Activated naive CD4-positive, alpha-beta T cell treated with anti-CD3 and anti-CD28 coated beads, Interleukin-2, amount 10 ng/mL, durations not matched to agents 7 days and 5 days (primary cell): ENCODE measurements at regions not wholly inside any gene's neighbourhood (a gene's known extent, or its start where the extent isn't known, plus 50 kb on each side); places are given as distances from the start of the nearest gene placed in this dataset.
"Not testable (repeated sequence)": the region's sequence is repeated elsewhere in the genome, so short reads cannot be mapped to it uniquely, and the experiment has no call there.

Source experiments
- CTCF ChIA-PET: fragments of 350-600 bp; sonication (Branson Sonifier 250); formaldehyde crosslinking; loops from one replicate; lab custom pipeline; 2021; ENCODE audit warnings: antibody characterized with exemption; lab: Charles Lee
- DNase-seq: peaks from one replicate; pipeline ENCODE4 v3.0.0-alpha.2; 2020
- H3K27ac Mint-ChIP-seq: one replicate; pipeline ENCODE4 v1.8.0; 2021; ENCODE audit warnings: mild to moderate bottlenecking, moderate library complexity, mixed read lengths
- H3K27me3 Mint-ChIP-seq: one replicate; pipeline ENCODE4 v1.8.0; 2021; ENCODE audit warnings: mild to moderate bottlenecking, mixed read lengths
- H3K36me3 Mint-ChIP-seq: one replicate; pipeline ENCODE4 v1.8.0; 2021; ENCODE audit warnings: mixed read lengths
- H3K4me1 Mint-ChIP-seq: one replicate; pipeline ENCODE4 v1.8.0; 2021; ENCODE audit warnings: mixed read lengths
- H3K4me3 Mint-ChIP-seq: one replicate; pipeline ENCODE4 v1.8.0; 2021; ENCODE audit warnings: mild to moderate bottlenecking, moderate library complexity, mixed read lengths
- H3K9me3 Mint-ChIP-seq: one replicate; pipeline ENCODE4 v1.8.0; 2021; ENCODE audit warnings: mixed read lengths

- no peak for DNase-seq
- no peak overlapping the region for H3K27ac Mint-ChIP-seq
- H3K36me3 Mint-ChIP-seq: no peaks in the 10 kb centered on the region
- H3K4me1 Mint-ChIP-seq: peaks cover 12% of the 10 kb centered on the region
- H3K9me3 Mint-ChIP-seq: no peaks in the 10 kb centered on the region
- H3K27me3 Mint-ChIP-seq: peaks cover 19% of the 10 kb centered on the region
- H3K4me3 Mint-ChIP-seq: no peak overlapping the region
- CTCF ChIA-PET: interaction anchor here (1.5 kb wide), 1 partner anchor 35 kb away, joined by 3 read pairs; no protein-coding TSS in a partner anchor
These were observed 372.1 kb upstream of the NPVF start for GRCh38 chr7:25600262-25600920.

DNA sequence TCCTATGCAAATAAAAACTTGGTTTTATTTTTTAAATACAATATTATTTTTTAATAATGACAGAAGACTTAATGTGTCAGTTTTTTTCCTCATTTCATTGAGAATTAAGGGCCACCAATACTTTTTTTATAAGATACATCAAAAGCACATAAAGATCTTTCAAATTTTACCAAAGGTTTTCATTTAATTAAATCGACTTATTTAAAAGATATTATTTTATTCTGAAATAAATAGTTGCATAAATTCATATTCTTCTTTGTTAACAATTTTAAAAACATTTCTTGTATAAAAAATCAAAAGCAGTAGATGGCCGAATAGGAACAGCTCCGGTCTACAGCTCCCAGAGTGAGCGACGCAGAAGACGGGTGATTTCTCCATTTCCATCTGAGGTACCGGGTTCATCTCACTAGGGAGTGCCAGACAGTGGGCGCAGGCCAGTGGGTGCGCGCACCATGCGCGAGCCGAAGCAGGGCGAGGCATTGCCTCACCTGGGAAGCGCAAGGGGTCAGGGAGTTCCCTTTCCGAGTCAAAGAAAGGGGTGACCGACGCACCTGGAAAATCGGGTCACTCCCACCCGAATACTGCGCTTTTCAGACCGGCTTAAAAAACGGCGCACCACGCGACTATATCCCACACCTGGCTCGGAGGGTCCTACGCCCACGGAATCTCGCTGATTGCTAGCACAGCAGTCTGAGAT, 374.6 kb upstream of the NPVF start:
- Mint-ChIP-seq H3K27me3 (peaks cover 19% of the 10 kb centered on the region), H3K4me3 (peak overlapping the region; percentile 64)
- DNase-seq, H3K4me1 Mint-ChIP-seq, CTCF ChIA-PET, H3K9me3 Mint-ChIP-seq, H3K36me3 Mint-ChIP-seq, H3K27ac Mint-ChIP-seq: not testable (repeated sequence)

DNA sequence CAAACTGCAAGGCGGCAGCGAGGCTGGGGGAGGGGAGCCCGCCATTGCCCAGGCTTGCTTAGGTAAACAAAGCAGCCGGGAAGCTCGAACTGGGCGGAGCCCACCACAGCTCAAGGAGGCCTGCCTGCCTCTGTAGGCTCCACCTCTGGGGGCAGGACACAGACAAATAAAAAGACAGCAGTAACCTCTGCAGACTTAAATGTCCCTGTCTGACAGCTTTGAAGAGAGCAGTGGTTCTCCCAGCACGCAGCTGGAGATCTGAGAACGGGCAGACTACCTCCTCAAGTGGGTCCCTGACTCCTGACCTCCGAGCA, 375.1 kb upstream of the NPVF start:
- H3K9me3 Mint-ChIP-seq, DNase-seq, H3K4me1 Mint-ChIP-seq, H3K36me3 Mint-ChIP-seq, H3K27ac Mint-ChIP-seq, CTCF ChIA-PET: not testable (repeated sequence)
- Mint-ChIP-seq H3K27me3 (peaks cover 19% of the 10 kb centered on the region), H3K4me3 (peak overlapping the region; percentile 64)

DNA sequence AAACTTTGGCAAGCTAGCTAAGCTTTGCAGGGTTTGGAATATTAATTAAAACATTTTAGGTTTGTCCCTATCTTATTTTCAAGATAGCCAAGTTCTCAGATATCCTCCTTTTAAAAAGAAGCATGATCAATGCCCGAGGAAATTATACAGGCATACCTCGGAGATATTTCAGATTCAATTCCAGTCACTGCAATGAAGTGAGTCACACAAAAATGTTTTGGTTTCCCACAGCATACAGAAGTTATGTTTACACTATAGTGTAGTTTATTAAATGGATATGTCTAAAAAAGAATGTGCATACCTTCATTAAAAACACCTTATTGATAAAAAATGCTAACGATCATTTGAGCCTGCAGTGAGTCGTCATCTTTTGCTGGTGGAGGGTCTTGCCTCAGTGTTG, 382.9 kb upstream of the NPVF start:
- peaks cover 4% of the 10 kb centered on the region for H3K9me3 Mint-ChIP-seq
- no peaks in the 10 kb centered on the region for H3K27me3 Mint-ChIP-seq
- no peak overlapping the region for H3K27ac Mint-ChIP-seq
- CTCF ChIA-PET: no interaction called here
- no peak overlapping the region for H3K4me3 Mint-ChIP-seq
- DNase-seq: no peak
- H3K4me1 Mint-ChIP-seq: peaks cover 3% of the 10 kb centered on the region
- no peaks in the 10 kb centered on the region for H3K36me3 Mint-ChIP-seq

- Mint-ChIP-seq H3K4me3 (no peak overlapping the region), H3K27me3 (no peaks in the 10 kb centered on the region), H3K4me1 (peaks cover 3% of the 10 kb centered on the region), H3K9me3 (peaks cover 4% of the 10 kb centered on the region), H3K36me3 (no peaks in the 10 kb centered on the region), H3K27ac (no peak overlapping the region)
- no peak for DNase-seq
- CTCF ChIA-PET: interaction anchor here (0.8 kb wide), 1 partner anchor 48 kb away, joined by 3 read pairs; no protein-coding TSS in a partner anchor
These were observed 385.6 kb upstream of the NPVF start for GRCh38 chr7:25613912-25614311.

- Mint-ChIP-seq H3K36me3 (no peaks in the 10 kb centered on the region), H3K4me3 (no peak overlapping the region), H3K4me1 (peaks cover 4% of the 10 kb centered on the region), H3K27ac (no peak overlapping the region), H3K27me3 (no peaks in the 10 kb centered on the region), H3K9me3 (peaks cover 4% of the 10 kb centered on the region)
- CTCF ChIA-PET: interaction anchor here (0.8 kb wide), 1 partner anchor 49 kb away, joined by 3 read pairs; no protein-coding TSS in a partner anchor
- no peak for DNase-seq
These were observed 386.1 kb upstream of the NPVF start for GRCh38 chr7:25614415-25614814.

DNA sequence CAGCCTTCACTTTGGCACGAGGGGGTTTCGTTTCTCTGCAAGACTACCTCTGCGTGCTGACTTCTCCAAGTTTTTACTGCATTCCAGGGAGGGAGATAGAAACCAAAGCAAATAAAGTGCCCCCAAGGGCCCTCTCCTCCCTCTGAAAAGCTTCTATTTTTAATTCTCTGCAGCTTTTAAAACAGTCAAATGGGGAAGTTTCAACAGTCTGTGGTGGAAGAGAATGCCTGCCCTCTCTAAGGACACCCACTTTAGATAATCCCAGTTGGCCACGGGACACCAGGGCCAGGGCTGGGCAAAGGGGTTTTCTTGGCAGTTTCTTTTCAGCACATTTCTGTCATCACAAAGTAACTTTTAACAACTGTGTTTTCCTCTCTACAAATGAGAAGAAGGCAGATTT, 386.7 kb upstream of the NPVF start:
- Mint-ChIP-seq H3K9me3 (peaks cover 4% of the 10 kb centered on the region), H3K27ac (no peak overlapping the region), H3K27me3 (no peaks in the 10 kb centered on the region), H3K36me3 (no peaks in the 10 kb centered on the region), H3K4me3 (no peak overlapping the region), H3K4me1 (peaks cover 8% of the 10 kb centered on the region)
- DNase-seq: no peak
- CTCF ChIA-PET: no interaction called here

DNA sequence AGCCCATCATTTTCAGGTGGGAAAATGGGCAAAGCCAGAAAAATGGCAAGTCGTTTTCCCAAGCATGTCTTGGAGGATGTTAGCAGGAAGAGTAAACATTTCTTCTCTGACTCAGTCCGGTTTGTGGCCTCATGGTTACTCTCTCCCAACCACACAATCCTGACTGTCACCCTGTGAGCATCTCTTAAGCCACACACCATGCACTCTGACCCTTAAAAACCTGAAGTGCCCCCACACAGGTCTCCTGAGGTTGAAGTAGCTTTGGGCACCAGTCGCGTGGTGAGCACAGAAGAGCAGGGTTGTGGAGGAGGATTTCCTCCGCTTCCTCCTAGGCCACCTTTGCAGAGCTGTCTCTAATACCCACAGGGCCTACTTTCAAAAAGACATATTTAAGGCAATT, 387.3 kb upstream of the NPVF start:
- DNase-seq: no peak
- Mint-ChIP-seq H3K9me3 (peaks cover 4% of the 10 kb centered on the region), H3K36me3 (no peaks in the 10 kb centered on the region), H3K27me3 (no peaks in the 10 kb centered on the region), H3K27ac (no peak overlapping the region), H3K4me3 (no peak overlapping the region), H3K4me1 (peaks cover 14% of the 10 kb centered on the region)
- CTCF ChIA-PET: no interaction called here

DNA sequence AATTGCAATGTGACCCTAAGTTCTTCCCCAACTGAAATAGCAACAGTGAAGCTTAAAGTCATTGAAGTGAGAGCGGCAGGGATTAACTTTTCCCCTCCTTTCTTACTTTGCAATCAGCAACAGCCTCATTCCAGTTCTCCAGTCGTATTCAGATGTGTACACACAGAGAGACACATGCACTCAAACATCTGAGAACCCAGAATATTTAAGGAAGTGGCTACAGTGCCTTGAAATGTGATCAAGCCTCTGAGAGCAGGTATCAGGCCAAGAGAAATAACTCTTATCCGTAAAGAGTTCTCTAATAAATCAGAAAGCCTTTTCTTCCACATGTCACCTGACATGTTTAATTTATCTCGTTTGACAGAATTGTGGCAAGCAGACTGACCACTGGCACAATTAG, 388.9 kb upstream of the NPVF start:
- Mint-ChIP-seq H3K4me1 (peaks cover 17% of the 10 kb centered on the region), H3K9me3 (peaks cover 1% of the 10 kb centered on the region), H3K27me3 (no peaks in the 10 kb centered on the region), H3K27ac (no peak overlapping the region), H3K36me3 (no peaks in the 10 kb centered on the region), H3K4me3 (no peak overlapping the region)
- DNase-seq: no peak
- CTCF ChIA-PET: interaction anchor here (0.7 kb wide), 1 partner anchor 121 kb away, joined by 4 read pairs; no protein-coding TSS in a partner anchor

DNA sequence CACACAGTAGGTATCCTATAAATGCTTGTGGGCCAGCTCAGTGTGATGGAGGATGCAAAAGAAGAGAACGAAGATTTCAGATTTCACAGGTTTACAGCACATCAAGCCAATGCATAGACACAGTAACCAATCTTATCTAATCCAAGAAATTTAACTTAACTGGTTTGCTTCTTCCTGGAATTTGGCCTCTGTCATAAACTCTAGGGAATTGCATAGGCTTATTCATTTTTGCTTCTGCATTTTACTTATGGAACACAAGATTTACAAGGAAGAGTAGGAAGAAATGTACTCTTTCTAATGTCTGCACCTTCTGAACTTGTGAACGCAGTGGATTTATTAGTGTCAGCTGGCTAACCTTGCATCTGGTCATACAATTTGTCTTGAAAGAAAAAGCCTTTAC, 389.4 kb upstream of the NPVF start:
- no peak for DNase-seq
- H3K27ac Mint-ChIP-seq: no peak overlapping the region
- H3K4me1 Mint-ChIP-seq: peaks cover 17% of the 10 kb centered on the region
- CTCF ChIA-PET: no interaction called here
- no peaks in the 10 kb centered on the region for H3K36me3 Mint-ChIP-seq
- no peak overlapping the region for H3K4me3 Mint-ChIP-seq
- H3K9me3 Mint-ChIP-seq: no peaks in the 10 kb centered on the region
- H3K27me3 Mint-ChIP-seq: no peaks in the 10 kb centered on the region

DNA sequence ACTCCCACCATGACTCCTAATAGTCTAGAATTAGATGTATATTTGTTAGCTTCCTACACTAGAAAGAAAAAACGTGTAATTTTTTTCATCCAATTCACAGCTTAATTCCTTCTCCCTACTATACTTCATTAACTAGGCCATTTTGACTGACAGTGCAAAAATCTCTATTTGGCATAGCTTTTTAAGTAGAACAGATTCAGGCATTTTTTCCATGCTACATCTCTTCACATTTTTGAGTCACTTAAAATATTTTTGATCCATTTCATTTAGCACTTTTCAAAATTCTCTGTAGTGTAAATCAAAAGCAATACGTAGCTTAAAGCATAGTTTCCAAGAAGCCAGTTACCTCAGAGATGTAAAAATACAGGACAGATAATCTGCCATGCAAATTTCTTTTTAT, 391.1 kb upstream of the NPVF start:
- H3K4me3 Mint-ChIP-seq: no peak overlapping the region
- H3K36me3 Mint-ChIP-seq: no peaks in the 10 kb centered on the region
- no peaks in the 10 kb centered on the region for H3K27me3 Mint-ChIP-seq
- no peak for DNase-seq
- H3K4me1 Mint-ChIP-seq: peaks cover 17% of the 10 kb centered on the region
- no peak overlapping the region for H3K27ac Mint-ChIP-seq
- CTCF ChIA-PET: interaction anchor here (0.6 to 0.9 kb wide), 2 partner anchors 11 to 232 kb away, joined by 3 to 4 read pairs; no protein-coding TSS in a partner anchor
- no peaks in the 10 kb centered on the region for H3K9me3 Mint-ChIP-seq

DNA sequence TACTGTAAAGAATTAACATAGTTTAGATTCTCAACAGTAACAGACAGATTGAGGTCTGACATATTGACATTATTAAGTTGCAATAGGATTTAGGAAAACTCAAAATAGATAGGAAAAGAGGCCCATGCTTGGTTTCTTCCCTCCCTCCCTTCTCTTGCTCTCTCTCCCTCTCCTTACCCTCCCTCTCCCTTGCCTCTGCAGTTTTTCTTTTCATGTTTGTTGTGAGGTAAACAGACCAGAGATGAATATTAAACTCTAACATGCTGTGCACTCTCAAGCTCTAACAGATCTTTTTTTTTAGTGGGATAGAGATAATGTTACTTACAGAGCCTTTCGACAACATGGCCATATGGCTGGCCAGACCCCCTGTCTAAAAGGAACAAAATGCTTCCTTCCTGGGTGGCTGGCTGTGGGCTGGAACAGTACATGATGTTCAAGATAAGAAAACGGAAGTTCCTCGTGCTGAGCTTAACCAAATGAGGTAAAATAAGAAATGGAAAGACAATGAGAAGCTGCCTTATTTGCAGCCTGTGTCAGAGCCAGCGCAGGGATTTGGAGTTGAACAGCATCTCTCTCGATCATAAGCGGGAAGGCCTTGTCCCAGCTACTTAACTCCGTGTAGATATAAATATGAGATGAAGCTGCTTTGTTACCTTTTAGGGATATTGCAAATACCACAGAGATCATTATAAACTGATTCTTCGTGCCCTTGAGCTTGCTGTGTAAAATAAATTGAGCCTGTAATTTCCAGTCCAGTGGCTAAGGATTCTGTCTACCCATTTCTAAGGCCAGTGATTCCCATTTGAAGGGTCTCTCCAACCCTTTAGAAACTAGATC, 391.9 kb upstream of the NPVF start:
- peak; percentile 35 for DNase-seq
- Mint-ChIP-seq H3K9me3 (no peaks in the 10 kb centered on the region), H3K4me1 (peaks cover 17% of the 10 kb centered on the region), H3K27ac (peak overlapping the region; percentile 16), H3K36me3 (no peaks in the 10 kb centered on the region), H3K4me3 (no peak overlapping the region), H3K27me3 (peaks cover under 1% of the 10 kb centered on the region)
- CTCF ChIA-PET: interaction anchor here (0.9 kb wide), 1 partner anchor 11 kb away, joined by 4 read pairs; no protein-coding TSS in a partner anchor

DNA sequence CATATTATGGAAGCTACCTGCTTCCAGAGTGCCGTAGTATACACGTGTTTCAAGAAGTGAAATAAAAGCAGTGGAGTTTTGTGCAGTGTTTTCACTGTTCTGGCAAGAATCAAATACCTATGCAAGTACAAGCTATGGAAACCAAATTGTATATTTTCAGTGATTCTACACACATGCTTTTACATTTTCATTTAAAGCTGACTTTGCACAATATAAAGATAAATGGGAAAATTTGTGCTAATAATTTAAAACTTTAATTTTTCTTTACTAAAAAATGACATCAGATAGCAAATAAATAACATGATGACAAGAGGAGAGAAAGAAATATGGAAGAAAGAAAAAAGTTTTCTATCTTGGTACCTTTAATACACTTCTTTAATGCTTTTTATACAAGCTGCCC, 393.7 kb upstream of the NPVF start:
- DNase-seq: no peak
- H3K9me3 Mint-ChIP-seq: no peaks in the 10 kb centered on the region
- H3K4me3 Mint-ChIP-seq: no peak overlapping the region
- H3K36me3 Mint-ChIP-seq: no peaks in the 10 kb centered on the region
- CTCF ChIA-PET: no interaction called here
- peaks cover 17% of the 10 kb centered on the region for H3K4me1 Mint-ChIP-seq
- H3K27ac Mint-ChIP-seq: no peak overlapping the region
- peaks cover 5% of the 10 kb centered on the region for H3K27me3 Mint-ChIP-seq

GRCh38 chr7:25622695-25623094, 394.4 kb upstream of the NPVF start:
- peaks cover 17% of the 10 kb centered on the region for H3K4me1 Mint-ChIP-seq
- no peak for DNase-seq
- H3K4me3 Mint-ChIP-seq: no peak overlapping the region
- peaks cover 5% of the 10 kb centered on the region for H3K27me3 Mint-ChIP-seq
- no peaks in the 10 kb centered on the region for H3K9me3 Mint-ChIP-seq
- CTCF ChIA-PET: no interaction called here
- H3K27ac Mint-ChIP-seq: no peak overlapping the region
- H3K36me3 Mint-ChIP-seq: no peaks in the 10 kb centered on the region
